ENCODE measurements at regions not wholly inside any gene's neighbourhood (a gene's known extent, or its start where the extent isn't known, plus 50 kb on each side); places are given as distances from the start of the nearest gene placed in this dataset.

DNA sequence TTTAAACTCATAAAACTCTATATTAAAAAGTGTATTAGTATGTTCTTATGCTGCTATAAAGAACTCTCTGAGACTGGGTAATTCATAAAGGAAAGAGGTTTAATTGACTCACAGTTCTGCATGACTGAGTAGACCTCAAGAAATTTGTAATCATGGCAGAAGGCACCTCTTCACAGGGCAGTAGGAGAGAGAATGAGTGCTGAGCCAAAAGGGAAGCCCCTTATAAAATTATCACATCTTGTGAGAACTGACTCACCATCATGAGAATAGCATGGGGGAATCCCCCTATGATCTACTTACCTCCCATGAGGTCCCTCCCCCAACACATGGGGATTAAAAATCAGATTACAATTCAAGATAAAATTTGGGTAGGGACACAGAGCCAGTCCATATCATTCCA, 463.2 kb downstream of the KLHL13 start:
- H2BK12ac ChIP-seq (ENCODE audit: insufficient read length, low read depth, low read length): no peak overlapping the region
- peaks cover 0 to 3% (median 2%) of the 10 kb centered on the region in 3 experiments; a peak in 2 of 7 replicates for H3K36me3 Mint-ChIP-seq (ENCODE audit: insufficient read depth in 1 of 3, low read depth in 3 of 3)
- H3K27me3 Mint-ChIP-seq (ENCODE audit: low read depth): no peaks in the 10 kb centered on the region; the same call in 1 of the 2 replicates
- H2BK20ac ChIP-seq (ENCODE audit: low read depth, low read length, poor library complexity, severe bottlenecking): no peak overlapping the region
- no peak overlapping the region for H3K23ac ChIP-seq (ENCODE audit: insufficient read length, low read depth, low read length)
- H2BK120ac ChIP-seq (ENCODE audit: low read depth, low read length, poor library complexity, severe bottlenecking): no peak overlapping the region
- no peak overlapping the region for H4K91ac ChIP-seq (ENCODE audit: insufficient read length, low read depth, low read length)
- no peaks in the 10 kb centered on the region for H3K4me1 ChIP-seq (ENCODE audit: insufficient read depth, low read length)
- H2AFZ ChIP-seq (ENCODE audit: low read length): no peak overlapping the region
- no peak overlapping the region for H3T11ph ChIP-seq (ENCODE audit: low read length)
- no peak overlapping the region for H3K9ac ChIP-seq (ENCODE audit: extremely low read depth, insufficient read length, low read length)
- no peak overlapping the region for H3K56ac ChIP-seq (ENCODE audit: insufficient read length, low read depth, low read length)
- H4K8ac ChIP-seq (replicated peaks; ENCODE audit: insufficient read length, low read depth, low read length): no peak overlapping the region
- H3K27ac Mint-ChIP-seq: no peak overlapping the region
- H2BK5ac ChIP-seq (ENCODE audit: insufficient read length, low read length): no peak overlapping the region
- H3K9me3 ChIP-seq (ENCODE audit: control insufficient read depth, low read depth, low read length): peaks cover 15% of the 10 kb centered on the region
- no peaks in the 10 kb centered on the region for H4K20me1 ChIP-seq (ENCODE audit: control insufficient read depth, insufficient read depth, insufficient read length)
- H3K4me1 Mint-ChIP-seq: no peaks in the 10 kb centered on the region
- TF ChIP-seq, protein P1, sequence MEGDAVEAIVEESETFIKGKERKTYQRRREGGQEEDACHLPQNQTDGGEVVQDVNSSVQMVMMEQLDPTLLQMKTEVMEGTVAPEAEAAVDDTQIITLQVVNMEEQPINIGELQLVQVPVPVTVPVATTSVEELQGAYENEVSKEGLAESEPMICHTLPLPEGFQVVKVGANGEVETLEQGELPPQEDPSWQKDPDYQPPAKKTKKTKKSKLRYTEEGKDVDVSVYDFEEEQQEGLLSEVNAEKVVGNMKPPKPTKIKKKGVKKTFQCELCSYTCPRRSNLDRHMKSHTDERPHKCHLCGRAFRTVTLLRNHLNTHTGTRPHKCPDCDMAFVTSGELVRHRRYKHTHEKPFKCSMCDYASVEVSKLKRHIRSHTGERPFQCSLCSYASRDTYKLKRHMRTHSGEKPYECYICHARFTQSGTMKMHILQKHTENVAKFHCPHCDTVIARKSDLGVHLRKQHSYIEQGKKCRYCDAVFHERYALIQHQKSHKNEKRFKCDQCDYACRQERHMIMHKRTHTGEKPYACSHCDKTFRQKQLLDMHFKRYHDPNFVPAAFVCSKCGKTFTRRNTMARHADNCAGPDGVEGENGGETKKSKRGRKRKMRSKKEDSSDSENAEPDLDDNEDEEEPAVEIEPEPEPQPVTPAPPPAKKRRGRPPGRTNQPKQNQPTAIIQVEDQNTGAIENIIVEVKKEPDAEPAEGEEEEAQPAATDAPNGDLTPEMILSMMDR (conservative IDR thresholded peaks at IDR 0.05): no peak
- no peak overlapping the region for H3K27ac ChIP-seq (ENCODE audit: insufficient read length, low read depth, low read length)
- H3K9me3 Mint-ChIP-seq: peaks cover 26 to 58% of the 10 kb centered on the region in 2 experiments
- no peak overlapping the region for H3K4me2 ChIP-seq (ENCODE audit: insufficient read depth, insufficient read length, low read length)
- no peaks in the 10 kb centered on the region for H3K27me3 ChIP-seq (ENCODE audit: insufficient read depth, low read length)
- no peak for DNase-seq
- no peak overlapping the region for H3K4ac ChIP-seq (ENCODE audit: low read depth, low read length)
- no peaks in the 10 kb centered on the region for H3K23me2 ChIP-seq (ENCODE audit: insufficient read length, low read depth, low read length, poor library complexity, severe bottlenecking)
- H3K4me3 Mint-ChIP-seq: no peak overlapping the region
- no peak overlapping the region for H2AK5ac ChIP-seq (ENCODE audit: insufficient read length, low read length)
- no peak overlapping the region for H3K18ac ChIP-seq (ENCODE audit: insufficient read length, low read depth, low read length)
- no peaks in the 10 kb centered on the region for H3K79me1 ChIP-seq (ENCODE audit: insufficient read depth, low read depth, low read length, poor library complexity, severe bottlenecking)
- no peak overlapping the region for H2BK15ac ChIP-seq (ENCODE audit: low read depth, low read length)
- H3K79me2 ChIP-seq (ENCODE audit: insufficient read depth, low read length): no peaks in the 10 kb centered on the region
- no peak overlapping the region for H4K5ac ChIP-seq (ENCODE audit: insufficient read length, low read depth, low read length)
- H3K14ac ChIP-seq (ENCODE audit: insufficient read depth, low read length): no peak overlapping the region
